ENCODE measurements at regions not wholly inside any gene's neighbourhood (a gene's known extent, or its start where the extent isn't known, plus 50 kb on each side); places are given as distances from the start of the nearest gene placed in this dataset.

GRCh38 chr5:98460536-98460935, 312.9 kb upstream of the RGMB start:
- Mint-ChIP-seq H3K36me3 (no peaks in the 10 kb centered on the region), H3K27ac (no peak overlapping the region), H3K4me1 (no peaks in the 10 kb centered on the region), H3K9me3 (peaks cover 6% of the 10 kb centered on the region), H3K4me3 (no peak overlapping the region)
- DNase-seq (ENCODE audit: low spot score in 2 of 2) (no peak), ATAC-seq (no peak)

GRCh38 chr5:98461485-98461884, 312.0 kb upstream of the RGMB start:
- ATAC-seq, result no peak
- Mint-ChIP-seq H3K4me1 (no peaks in the 10 kb centered on the region), H3K9me3 (peaks cover 6% of the 10 kb centered on the region)

GRCh38 chr5:98463222-98463621, 310.2 kb upstream of the RGMB start:
- no peak overlapping the region for H3K27ac Mint-ChIP-seq
- no peak for ATAC-seq
- H3K36me3 Mint-ChIP-seq, result no peaks in the 10 kb centered on the region
- peaks cover 3% of the 10 kb centered on the region for H3K9me3 Mint-ChIP-seq
- no peak overlapping the region for H3K4me3 Mint-ChIP-seq
- no peaks in the 10 kb centered on the region for H3K4me1 Mint-ChIP-seq
- no peak for DNase-seq (ENCODE audit: low spot score in 2 of 2)

More at GRCh38 chr5:98461485-98461884, 312.0 kb upstream of the RGMB start:
- H3K36me3 Mint-ChIP-seq, result no peaks in the 10 kb centered on the region
- DNase-seq (ENCODE audit: low spot score in 2 of 2), result no peak
- no peak overlapping the region for H3K27ac Mint-ChIP-seq
- no peak overlapping the region for H3K4me3 Mint-ChIP-seq

GRCh38 chr5:98463676-98464075, 309.8 kb upstream of the RGMB start:
- no peaks in the 10 kb centered on the region for H3K36me3 Mint-ChIP-seq
- no peak overlapping the region for H3K27ac Mint-ChIP-seq
- no peaks in the 10 kb centered on the region for H3K4me1 Mint-ChIP-seq
- H3K9me3 Mint-ChIP-seq, result peaks cover 3% of the 10 kb centered on the region
- no peak overlapping the region for H3K4me3 Mint-ChIP-seq
- ATAC-seq (no peak), DNase-seq (ENCODE audit: low spot score in 2 of 2) (no peak)

- H3K4me1 Mint-ChIP-seq, result no peaks in the 10 kb centered on the region
- H3K27ac Mint-ChIP-seq, result no peak overlapping the region
- DNase-seq (ENCODE audit: low spot score in 2 of 2), result no peak
- no peak overlapping the region for H3K4me3 Mint-ChIP-seq
- no peak for ATAC-seq
- no peaks in the 10 kb centered on the region for H3K36me3 Mint-ChIP-seq
- peaks cover 3% of the 10 kb centered on the region for H3K9me3 Mint-ChIP-seq
Observed at GRCh38 chr5:98464737-98465330, 308.6 kb upstream of the RGMB start.

- Mint-ChIP-seq H3K36me3 (no peaks in the 10 kb centered on the region), H3K9me3 (peaks cover 3% of the 10 kb centered on the region), H3K27ac (no peak overlapping the region), H3K4me1 (no peaks in the 10 kb centered on the region), H3K4me3 (no peak overlapping the region)
- no peak for DNase-seq (ENCODE audit: low spot score in 2 of 2)
- no peak for ATAC-seq
Observed at GRCh38 chr5:98468188-98468869, 305.1 kb upstream of the RGMB start.

- no peak overlapping the region for H3K27ac Mint-ChIP-seq
- H3K4me1 Mint-ChIP-seq, result no peaks in the 10 kb centered on the region
- H3K36me3 Mint-ChIP-seq, result no peaks in the 10 kb centered on the region
- H3K4me3 Mint-ChIP-seq, result no peak overlapping the region
- DNase-seq (ENCODE audit: low spot score in 2 of 2) (no peak), ATAC-seq (no peak)
- no peaks in the 10 kb centered on the region for H3K9me3 Mint-ChIP-seq
Observed at GRCh38 chr5:98470747-98471146, 302.7 kb upstream of the RGMB start.

- ATAC-seq (no peak), DNase-seq (ENCODE audit: low spot score in 2 of 2) (no peak)
- Mint-ChIP-seq H3K4me3 (no peak overlapping the region), H3K4me1 (no peaks in the 10 kb centered on the region), H3K9me3 (no peaks in the 10 kb centered on the region), H3K36me3 (no peaks in the 10 kb centered on the region), H3K27ac (no peak overlapping the region)
Observed at GRCh38 chr5:98471458-98471857, 302.0 kb upstream of the RGMB start.

- H3K9me3 Mint-ChIP-seq, result no peaks in the 10 kb centered on the region
- H3K36me3 Mint-ChIP-seq, result no peaks in the 10 kb centered on the region
- H3K4me1 Mint-ChIP-seq, result no peaks in the 10 kb centered on the region
- H3K4me3 Mint-ChIP-seq, result no peak overlapping the region
- DNase-seq (ENCODE audit: low spot score in 2 of 2) (no peak), ATAC-seq (no peak)
- no peak overlapping the region for H3K27ac Mint-ChIP-seq
Observed at GRCh38 chr5:98474216-98474615, 299.2 kb upstream of the RGMB start.

- Mint-ChIP-seq H3K4me1 (no peaks in the 10 kb centered on the region), H3K9me3 (no peaks in the 10 kb centered on the region), H3K36me3 (no peaks in the 10 kb centered on the region), H3K27ac (no peak overlapping the region), H3K4me3 (no peak overlapping the region)
- ATAC-seq, result no peak
- DNase-seq (ENCODE audit: low spot score in 2 of 2), result no peak
Observed at GRCh38 chr5:98474782-98475181, 298.7 kb upstream of the RGMB start.

GRCh38 chr5:98482321-98483300, 290.9 kb upstream of the RGMB start:
- no peaks in the 10 kb centered on the region for H3K36me3 Mint-ChIP-seq

GRCh38 chr5:98483301-98483685, 290.2 kb upstream of the RGMB start:
- no peaks in the 10 kb centered on the region for H3K9me3 Mint-ChIP-seq
- ATAC-seq, result no peak
- no peak overlapping the region for H3K4me3 Mint-ChIP-seq
- H3K27ac Mint-ChIP-seq, result no peak overlapping the region
- H3K36me3 Mint-ChIP-seq, result no peaks in the 10 kb centered on the region
- H3K4me1 Mint-ChIP-seq, result no peaks in the 10 kb centered on the region
- DNase-seq (ENCODE audit: low spot score in 2 of 2), result no peak

More at GRCh38 chr5:98482321-98483300, 290.9 kb upstream of the RGMB start:
- ATAC-seq, result no peak
- no peak for DNase-seq (ENCODE audit: low spot score in 2 of 2)
- H3K27ac Mint-ChIP-seq, result no peak overlapping the region
- H3K4me3 Mint-ChIP-seq, result no peak overlapping the region
- H3K9me3 Mint-ChIP-seq, result no peaks in the 10 kb centered on the region
- H3K4me1 Mint-ChIP-seq, result no peaks in the 10 kb centered on the region

GRCh38 chr5:98489021-98489420, 284.4 kb upstream of the RGMB start:
- no peak for ATAC-seq
- Mint-ChIP-seq H3K27ac (no peak overlapping the region), H3K4me3 (no peak overlapping the region), H3K9me3 (peaks cover 9% of the 10 kb centered on the region), H3K36me3 (no peaks in the 10 kb centered on the region), H3K4me1 (no peaks in the 10 kb centered on the region)
- no peak for DNase-seq (ENCODE audit: low spot score in 2 of 2)

- Mint-ChIP-seq H3K27ac (no peak overlapping the region), H3K4me1 (no peaks in the 10 kb centered on the region), H3K4me3 (no peak overlapping the region), H3K36me3 (no peaks in the 10 kb centered on the region), H3K9me3 (peaks cover 14% of the 10 kb centered on the region)
- DNase-seq (ENCODE audit: low spot score in 2 of 2) (no peak), ATAC-seq (no peak)
Observed at GRCh38 chr5:98490348-98490747, 283.1 kb upstream of the RGMB start.

- no peak overlapping the region for H3K27ac Mint-ChIP-seq
Observed at GRCh38 chr5:98492258-98492657, 281.2 kb upstream of the RGMB start.

More at GRCh38 chr5:98492258-98492657, 281.2 kb upstream of the RGMB start:
- no peaks in the 10 kb centered on the region for H3K4me1 Mint-ChIP-seq
- no peak overlapping the region for H3K4me3 Mint-ChIP-seq
- no peaks in the 10 kb centered on the region for H3K36me3 Mint-ChIP-seq
- peaks cover 14% of the 10 kb centered on the region for H3K9me3 Mint-ChIP-seq
- DNase-seq (ENCODE audit: low spot score in 2 of 2) (no peak), ATAC-seq (no peak)

Data from stimulated activated effector memory CD8-positive, alpha-beta T cell treated with anti-CD3 and anti-CD28 coated beads, Interleukin-12 subunit alpha, Interleukin-12 subunit beta, amount 100 ng/mL, for 72 hours (primary cell).